ENCODE measurements at regions not wholly inside any gene's neighbourhood (a gene's known extent, or its start where the extent isn't known, plus 50 kb on each side); places are given as distances from the start of the nearest gene placed in this dataset.

- Histone ChIP-seq H3K9ac (ENCODE audit: low read depth in 2 of 2, low read length in 2 of 2) (no peak overlapping the region), H3K36me3 (no peaks in the 10 kb centered on the region), H3K4me3 (no peak overlapping the region), H3K4me1 (no peaks in the 10 kb centered on the region), H3K27me3 (no peaks in the 10 kb centered on the region), H3K27ac (no peak overlapping the region), H3K9me3 (no peaks in the 10 kb centered on the region)
- no peak for TF ChIP-seq CTCF (IDR thresholded peaks at IDR 0.05)
- no peak for DNase-seq
- intact Hi-C loops (cut with DNase I), result no loop called here
These were observed 65.9 kb upstream of the YWHAQ start for GRCh38 chr2:9696731-9697130.

- intact Hi-C loops (cut with DNase I), result no loop called here
- no peak for TF ChIP-seq CTCF (IDR thresholded peaks at IDR 0.05)
- Histone ChIP-seq H3K27me3 (no peaks in the 10 kb centered on the region), H3K4me3 (no peak overlapping the region), H3K27ac (no peak overlapping the region), H3K9me3 (no peaks in the 10 kb centered on the region), H3K4me1 (no peaks in the 10 kb centered on the region), H3K9ac (ENCODE audit: low read depth in 2 of 2, low read length in 2 of 2) (no peak overlapping the region), H3K36me3 (no peaks in the 10 kb centered on the region)
- no peak for DNase-seq
These were observed 67.1 kb upstream of the YWHAQ start for GRCh38 chr2:9697909-9698308.

- Histone ChIP-seq H3K27ac (no peak overlapping the region), H3K27me3 (no peaks in the 10 kb centered on the region), H3K4me3 (no peak overlapping the region), H3K36me3 (no peaks in the 10 kb centered on the region), H3K9me3 (no peaks in the 10 kb centered on the region), H3K9ac (ENCODE audit: low read depth in 2 of 2, low read length in 2 of 2) (no peak overlapping the region), H3K4me1 (no peaks in the 10 kb centered on the region)
- no peak for TF ChIP-seq CTCF (IDR thresholded peaks at IDR 0.05)
- no peak for DNase-seq
- intact Hi-C loops (cut with DNase I), result no loop called here
These were observed 68.6 kb upstream of the YWHAQ start for GRCh38 chr2:9699139-9700108.

- TF ChIP-seq CTCF (IDR thresholded peaks at IDR 0.05), result no peak
- intact Hi-C loops (cut with DNase I), result no loop called here
- DNase-seq, result no peak
These were observed 69.3 kb upstream of the YWHAQ start for GRCh38 chr2:9700109-9700495.

DNA sequence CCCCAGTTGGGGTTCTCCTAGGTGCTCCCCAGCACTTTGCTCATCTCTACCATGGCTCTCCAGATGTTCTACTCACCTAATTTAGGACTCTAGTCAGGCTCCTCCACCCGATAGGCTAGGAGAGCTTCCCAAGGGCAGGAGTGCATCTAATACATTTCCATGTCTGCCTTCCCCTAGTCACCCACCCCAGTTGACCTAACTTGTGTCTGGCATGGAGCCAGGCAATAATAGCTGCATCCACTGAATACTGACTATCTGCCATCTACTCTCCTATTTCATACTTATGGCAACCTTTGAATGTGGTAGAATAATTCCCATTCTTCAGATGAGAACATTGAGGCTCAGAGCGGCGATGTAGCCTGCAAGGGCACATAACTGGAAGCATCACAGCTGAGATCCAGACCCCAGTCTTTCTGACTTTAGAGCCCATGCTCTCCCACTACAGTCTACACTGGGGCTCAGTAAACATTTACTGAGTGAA, 71.8 kb upstream of the YWHAQ start:
- Histone ChIP-seq H3K27ac (no peak overlapping the region), H3K27me3 (no peaks in the 10 kb centered on the region), H3K4me1 (no peaks in the 10 kb centered on the region), H3K9ac (ENCODE audit: low read depth in 2 of 2, low read length in 2 of 2) (no peak overlapping the region), H3K9me3 (no peaks in the 10 kb centered on the region), H3K36me3 (no peaks in the 10 kb centered on the region), H3K4me3 (no peak overlapping the region)
- no peak for TF ChIP-seq CTCF (IDR thresholded peaks at IDR 0.05)
- intact Hi-C loops (cut with DNase I), result no loop called here
- no peak for DNase-seq

More at GRCh38 chr2:9700109-9700495, 69.3 kb upstream of the YWHAQ start:
- Histone ChIP-seq H3K4me3 (no peak overlapping the region), H3K27ac (no peak overlapping the region), H3K36me3 (no peaks in the 10 kb centered on the region), H3K4me1 (no peaks in the 10 kb centered on the region), H3K9ac (ENCODE audit: low read depth in 2 of 2, low read length in 2 of 2) (no peak overlapping the region), H3K27me3 (no peaks in the 10 kb centered on the region), H3K9me3 (no peaks in the 10 kb centered on the region)

Measured in colonic mucosa (tissue), 4 donors.